Mesenchymal stem cell (in vitro differentiated cells and primary cell): ENCODE measurements at regions not wholly inside any gene's neighbourhood (a gene's known extent, or its start where the extent isn't known, plus 50 kb on each side); places are given as distances from the start of the nearest gene placed in this dataset.

Experiments used
- DNase-seq: peaks from one replicate; pipeline ENCODE4 v3.0.0-alpha.2; 2013
- H2AFZ ChIP-seq: one replicate; pipeline ENCODE4 v1.6.1; 2013; ENCODE audit warnings: low read depth, mild to moderate bottlenecking, control low read depth, inconsistent platforms, low read length, moderate library complexity
- H2AK5ac ChIP-seq: 2 replicates; pipeline ENCODE4 v1.6.1; 2013; ENCODE audit warnings: low read length, moderate library complexity, mild to moderate bottlenecking, inconsistent platforms; ENCODE audit not compliant: severe bottlenecking
- H2BK120ac ChIP-seq: one replicate; pipeline ENCODE4 v1.6.1; 2013; ENCODE audit warnings: low read depth, mild to moderate bottlenecking, inconsistent platforms, low read length, moderate library complexity
- H2BK12ac ChIP-seq, 2 experiments: one replicate each; pipeline ENCODE4 v1.6.1; 2013; ENCODE audit warnings: inconsistent platforms in 2 of 2, low read length in 2 of 2, mild to moderate bottlenecking in 2 of 2, moderate library complexity in 2 of 2, control low read depth in 1 of 2
- H2BK15ac ChIP-seq: one replicate; pipeline ENCODE4 v1.6.1; 2013; ENCODE audit warnings: mild to moderate bottlenecking, low read depth, inconsistent platforms; ENCODE audit not compliant: poor library complexity, severe bottlenecking
- H2BK5ac ChIP-seq: 2 replicates; pipeline ENCODE4 v1.6.1; 2013; ENCODE audit warnings: low read depth, mild to moderate bottlenecking, low read length, control low read depth, inconsistent platforms; ENCODE audit not compliant: poor library complexity, severe bottlenecking
- H3K14ac ChIP-seq, 2 experiments: one replicate each; pipeline ENCODE4 v1.6.1; 2013; ENCODE audit warnings: inconsistent platforms in 2 of 2, low read length in 2 of 2, control low read depth in 1 of 2, mild to moderate bottlenecking in 1 of 2, moderate library complexity in 1 of 2
- H3K18ac ChIP-seq, 2 experiments: one replicate each; pipeline ENCODE4 v1.6.1; 2013; ENCODE audit warnings: inconsistent platforms in 2 of 2, low read length in 2 of 2, control low read depth in 1 of 2, low read depth in 1 of 2, mild to moderate bottlenecking in 1 of 2
- H3K23ac ChIP-seq, 2 experiments: one replicate each; pipeline ENCODE4 v1.6.1; 2013; ENCODE audit warnings: inconsistent platforms in 2 of 2, low read length in 2 of 2, mild to moderate bottlenecking in 2 of 2, moderate library complexity in 2 of 2, control low read depth in 1 of 2
- H3K27ac ChIP-seq: 2 replicates; pipeline ENCODE4 v1.5.1; 2013; ENCODE audit warnings: mild to moderate bottlenecking, moderate library complexity, low read length, control low read depth, inconsistent platforms; ENCODE audit not compliant: poor library complexity, severe bottlenecking
- H3K27me3 ChIP-seq, 2 experiments: 2 replicates each; pipeline versions ENCODE4 v1.6.1 to v1.7.0; 2013; ENCODE audit warnings: low read length in 2 of 2, mild to moderate bottlenecking in 2 of 2, moderate library complexity in 2 of 2, control low read depth in 1 of 2, inconsistent platforms in 1 of 2; ENCODE audit not compliant: control insufficient read depth in 1 of 2, insufficient read depth in 1 of 2
- H3K36me3 ChIP-seq, 2 experiments: 2 replicates each; pipeline versions ENCODE4 v1.6.1 to v1.7.0; 2013; ENCODE audit warnings: low read length in 2 of 2, control low read depth in 1 of 2, inconsistent platforms in 1 of 2, low read depth in 1 of 2, mild to moderate bottlenecking in 1 of 2; ENCODE audit not compliant: insufficient read depth in 2 of 2, control insufficient read depth in 1 of 2
- H3K4ac ChIP-seq, 2 experiments: one replicate each; pipeline ENCODE4 v1.6.1; 2013; ENCODE audit warnings: inconsistent platforms in 2 of 2, low read length in 2 of 2, mild to moderate bottlenecking in 2 of 2, moderate library complexity in 2 of 2, control low read depth in 1 of 2, low read depth in 1 of 2
- H3K4me1 ChIP-seq: 2 replicates; pipeline ENCODE4 v1.6.1; 2013; ENCODE audit warnings: low read depth, low read length, control low read depth; ENCODE audit not compliant: control insufficient read depth, insufficient read depth
- H3K4me2 ChIP-seq: 2 replicates; pipeline ENCODE4 v1.6.1; 2013; ENCODE audit warnings: low read length, mild to moderate bottlenecking, inconsistent platforms; ENCODE audit not compliant: poor library complexity, severe bottlenecking
- H3K4me3 ChIP-seq, 2 experiments: 2 replicates each; pipeline versions ENCODE4 v1.5.1 to v1.7.0; 2013; ENCODE audit warnings: low read length in 2 of 2, mild to moderate bottlenecking in 2 of 2, control low read depth in 1 of 2, low read depth in 1 of 2; ENCODE audit not compliant: insufficient read depth in 1 of 2
- H3K79me1 ChIP-seq: replicated peaks from 2 replicates; pipeline ENCODE4 v1.6.1; 2013; ENCODE audit warnings: mild to moderate bottlenecking, control low read depth, low read length, inconsistent platforms; ENCODE audit not compliant: poor library complexity, severe bottlenecking
- H3K9ac ChIP-seq: 2 replicates; pipeline ENCODE4 v1.7.0; 2013; ENCODE audit warnings: mild to moderate bottlenecking, low read length, moderate library complexity
- H3K9me3 ChIP-seq: 2 replicates; pipeline ENCODE4 v1.7.0; 2013; ENCODE audit warnings: mild to moderate bottlenecking, low read length; ENCODE audit not compliant: control insufficient read depth
- H4K8ac ChIP-seq: one replicate; pipeline ENCODE4 v1.6.1; 2013; ENCODE audit warnings: inconsistent platforms, mild to moderate bottlenecking, low read length, moderate library complexity
- H4K91ac ChIP-seq: one replicate; pipeline ENCODE4 v1.6.1; 2013; ENCODE audit warnings: mild to moderate bottlenecking, low read length, inconsistent platforms
- WGBS: methylation state at CpG from one replicate; pipeline ENCODE4 v1.1.7; 2013; ENCODE audit warnings: mixed read lengths; 5-methylcytosine and 5-hydroxymethylcytosine counted together

GRCh38 chr2:221962186-221962585 lies 336.6 kb downstream of the PAX3 start:
- H3K79me1 ChIP-seq = no peaks in the 10 kb centered on the region
- no peak overlapping the region for H3K14ac ChIP-seq
- peaks cover 0 to 3% of the 10 kb centered on the region in 2 experiments for H3K36me3 ChIP-seq
- H2BK12ac ChIP-seq = no peak overlapping the region
- 92% methylated on average over 5 of the region's 5 CpGs for WGBS
- H2BK15ac ChIP-seq = no peak overlapping the region
- H2BK5ac ChIP-seq = no peak overlapping the region
- H3K9ac ChIP-seq = no peak overlapping the region
- H4K8ac ChIP-seq = no peak overlapping the region
- H3K18ac ChIP-seq = no peak overlapping the region
- peaks cover 1% of the 10 kb centered on the region for H3K4me1 ChIP-seq
- no peak overlapping the region for H2AK5ac ChIP-seq
- H3K27me3 ChIP-seq = no peaks in the 10 kb centered on the region
- DNase-seq = no peak
- H3K4me2 ChIP-seq = no peak overlapping the region
- no peak overlapping the region for H2AFZ ChIP-seq
- no peak overlapping the region for H3K4me3 ChIP-seq
- H4K91ac ChIP-seq = no peak overlapping the region
- H2BK120ac ChIP-seq = no peak overlapping the region
- no peak overlapping the region for H3K27ac ChIP-seq
- no peaks in the 10 kb centered on the region for H3K9me3 ChIP-seq
- H3K4ac ChIP-seq = no peak overlapping the region
- H3K23ac ChIP-seq = no peak overlapping the region

- H2BK15ac ChIP-seq = no peak overlapping the region
- no peak overlapping the region for H2BK120ac ChIP-seq
- H3K36me3 ChIP-seq = peaks cover 0 to 3% of the 10 kb centered on the region in 2 experiments
- no peak overlapping the region for H2BK5ac ChIP-seq
- no peak overlapping the region for H3K27ac ChIP-seq
- no peak overlapping the region for H3K14ac ChIP-seq
- H2BK12ac ChIP-seq = no peak overlapping the region
- WGBS = 96% methylated on average over 14 of the region's 14 CpGs
- no peaks in the 10 kb centered on the region for H3K27me3 ChIP-seq
- H3K9ac ChIP-seq = no peak overlapping the region
- H3K18ac ChIP-seq = no peak overlapping the region
- H2AFZ ChIP-seq = no peak overlapping the region
- H3K4ac ChIP-seq = no peak overlapping the region
- H4K91ac ChIP-seq = no peak overlapping the region
- H3K79me1 ChIP-seq = no peaks in the 10 kb centered on the region
- H3K9me3 ChIP-seq = no peaks in the 10 kb centered on the region
- no peak overlapping the region for H3K4me3 ChIP-seq
- H4K8ac ChIP-seq = peak overlapping the region; percentile 30
- H3K4me1 ChIP-seq = peaks cover 1% of the 10 kb centered on the region
- no peak overlapping the region for H2AK5ac ChIP-seq
- H3K4me2 ChIP-seq = no peak overlapping the region
- DNase-seq = no peak
- peak overlapping the region in 1 of 2 experiments; percentile 50 for H3K23ac ChIP-seq
These were observed 337.2 kb downstream of the PAX3 start for GRCh38 chr2:221961561-221961960.

GRCh38 chr2:221958224-221958623 lies 340.6 kb downstream of the PAX3 start:
- H2AFZ ChIP-seq = no peak overlapping the region

GRCh38 chr2:221948076-221948475 lies 350.7 kb downstream of the PAX3 start:
- no peak overlapping the region for H3K4me3 ChIP-seq
- no peaks in the 10 kb centered on the region for H3K27me3 ChIP-seq
- H3K4me1 ChIP-seq = no peaks in the 10 kb centered on the region
- H3K79me1 ChIP-seq = no peaks in the 10 kb centered on the region
- H3K23ac ChIP-seq = no peak overlapping the region
- WGBS = 98% methylated on average over 7 of the region's 8 CpGs
- no peak overlapping the region for H2BK120ac ChIP-seq
- H4K91ac ChIP-seq = no peak overlapping the region
- H2BK5ac ChIP-seq = no peak overlapping the region
- H2AK5ac ChIP-seq = no peak overlapping the region
- H3K9me3 ChIP-seq = no peaks in the 10 kb centered on the region
- no peak overlapping the region for H2BK15ac ChIP-seq
- H3K4me2 ChIP-seq = no peak overlapping the region
- no peak overlapping the region for H2AFZ ChIP-seq
- H3K9ac ChIP-seq = no peak overlapping the region
- H4K8ac ChIP-seq = no peak overlapping the region
- H3K14ac ChIP-seq = no peak overlapping the region
- H3K27ac ChIP-seq = no peak overlapping the region
- H3K4ac ChIP-seq = no peak overlapping the region
- no peaks in the 10 kb centered on the region for H3K36me3 ChIP-seq
- no peak overlapping the region for H2BK12ac ChIP-seq
- DNase-seq = no peak
- no peak overlapping the region for H3K18ac ChIP-seq

More at GRCh38 chr2:221958224-221958623, 340.6 kb downstream of the PAX3 start:
- no peak overlapping the region for H3K9ac ChIP-seq
- H4K91ac ChIP-seq = no peak overlapping the region
- H2BK15ac ChIP-seq = no peak overlapping the region
- H3K27ac ChIP-seq = no peak overlapping the region
- WGBS = 91% methylated on average over 1 of the region's 2 CpGs
- no peak overlapping the region for H3K14ac ChIP-seq
- no peak overlapping the region for H2BK12ac ChIP-seq
- H3K36me3 ChIP-seq = peaks cover 0 to 3% of the 10 kb centered on the region in 2 experiments
- no peak overlapping the region for H2BK5ac ChIP-seq
- H3K4me2 ChIP-seq = no peak overlapping the region
- no peak overlapping the region for H3K18ac ChIP-seq
- H3K79me1 ChIP-seq = no peaks in the 10 kb centered on the region
- no peaks in the 10 kb centered on the region for H3K27me3 ChIP-seq
- H2AK5ac ChIP-seq = peak overlapping the region; percentile 78
- H3K4me1 ChIP-seq = peaks cover 1% of the 10 kb centered on the region
- H3K4ac ChIP-seq = no peak overlapping the region
- no peak overlapping the region for H3K4me3 ChIP-seq
- H3K23ac ChIP-seq = no peak overlapping the region
- H2BK120ac ChIP-seq = no peak overlapping the region
- H4K8ac ChIP-seq = no peak overlapping the region
- no peaks in the 10 kb centered on the region for H3K9me3 ChIP-seq
- DNase-seq = no peak
